ENCODE measurements at regions not wholly inside any gene's neighbourhood (a gene's known extent, or its start where the extent isn't known, plus 50 kb on each side); places are given as distances from the start of the nearest gene placed in this dataset.

GRCh38 chr4:181043486-181043885 is 1199.7 kb upstream of the TENM3 start:
- Mint-ChIP-seq H3K36me3 (ENCODE audit: insufficient read depth, unreplicated experiment) (no peaks in the 10 kb centered on the region), H3K27ac (ENCODE audit: unreplicated experiment) (no peak overlapping the region), H3K4me3 (ENCODE audit: unreplicated experiment) (no peak overlapping the region), H3K9me3 (ENCODE audit: unreplicated experiment) (no peaks in the 10 kb centered on the region), H3K27me3 (ENCODE audit: insufficient read depth, unreplicated experiment) (no peaks in the 10 kb centered on the region), H3K4me1 (ENCODE audit: low read depth, unreplicated experiment) (no peaks in the 10 kb centered on the region)
- POLR2A ChIA-PET, result no interaction called here
- BruUV-seq (replicated peaks), result no TSS peak
- H3K9me3 ChIP-seq, result no peaks in the 10 kb centered on the region
- H3K4me3 ChIP-seq (ENCODE audit: low read depth, low read length), result no peak overlapping the region
- no peak for TF ChIP-seq CTCF (IDR thresholded peaks at IDR 0.05; ENCODE audit: insufficient read depth in 1 of 2, low read depth in 1 of 2, low read length in 1 of 2, severe bottlenecking in 1 of 2, unreplicated experiment in 1 of 2)
- H3K36me3 ChIP-seq (ENCODE audit: control insufficient read depth, insufficient read depth, low read length), result no peaks in the 10 kb centered on the region
- intact Hi-C loops (cut with micrococcal nuclease; ENCODE audit: unreplicated experiment), result no loop called here
- CTCF ChIA-PET, result no interaction called here
- no peaks in the 10 kb centered on the region for H3K4me1 ChIP-seq
- H3K27me3 ChIP-seq (replicated peaks; ENCODE audit: control insufficient read depth, insufficient read depth, low read length), result no peaks in the 10 kb centered on the region
- no peak for DNase-seq

- Histone ChIP-seq H3K27me3 (replicated peaks; ENCODE audit: control insufficient read depth, insufficient read depth, low read length) (no peaks in the 10 kb centered on the region), H3K4me1 (no peaks in the 10 kb centered on the region), H3K36me3 (ENCODE audit: control insufficient read depth, insufficient read depth, low read length) (no peaks in the 10 kb centered on the region), H3K4me3 (ENCODE audit: low read depth, low read length) (no peak overlapping the region), H3K9me3 (no peaks in the 10 kb centered on the region)
- no peak overlapping the region for H3K27ac Mint-ChIP-seq (ENCODE audit: unreplicated experiment)
- BruUV-seq (replicated peaks), result no TSS peak
- no peaks in the 10 kb centered on the region for H3K36me3 Mint-ChIP-seq (ENCODE audit: insufficient read depth, unreplicated experiment)
- H3K4me1 Mint-ChIP-seq (ENCODE audit: low read depth, unreplicated experiment), result no peaks in the 10 kb centered on the region
- no peak overlapping the region for H3K4me3 Mint-ChIP-seq (ENCODE audit: unreplicated experiment)
- ChIA-PET POLR2A (no interaction called here), CTCF (no interaction called here)
- intact Hi-C loops (cut with micrococcal nuclease; ENCODE audit: unreplicated experiment), result no loop called here
- no peaks in the 10 kb centered on the region for H3K27me3 Mint-ChIP-seq (ENCODE audit: insufficient read depth, unreplicated experiment)
- no peak for DNase-seq
- no peaks in the 10 kb centered on the region for H3K9me3 Mint-ChIP-seq (ENCODE audit: unreplicated experiment)
- TF ChIP-seq CTCF (IDR thresholded peaks at IDR 0.05; ENCODE audit: insufficient read depth in 1 of 2, low read depth in 1 of 2, low read length in 1 of 2, severe bottlenecking in 1 of 2, unreplicated experiment in 1 of 2), result no peak
Measured at GRCh38 chr4:181046809-181047208, 1196.4 kb upstream of the TENM3 start.

- intact Hi-C loops (cut with micrococcal nuclease; ENCODE audit: unreplicated experiment), result no loop called here
Measured at GRCh38 chr4:181051931-181052330, 1191.3 kb upstream of the TENM3 start.

More at GRCh38 chr4:181051931-181052330, 1191.3 kb upstream of the TENM3 start:
- Histone ChIP-seq H3K9me3 (no peaks in the 10 kb centered on the region), H3K4me1 (no peaks in the 10 kb centered on the region), H3K36me3 (ENCODE audit: control insufficient read depth, insufficient read depth, low read length) (no peaks in the 10 kb centered on the region), H3K27me3 (replicated peaks; ENCODE audit: control insufficient read depth, insufficient read depth, low read length) (no peaks in the 10 kb centered on the region), H3K4me3 (ENCODE audit: low read depth, low read length) (no peak overlapping the region)
- Mint-ChIP-seq H3K4me3 (ENCODE audit: unreplicated experiment) (no peak overlapping the region), H3K27me3 (ENCODE audit: insufficient read depth, unreplicated experiment) (peaks cover 4% of the 10 kb centered on the region), H3K9me3 (ENCODE audit: unreplicated experiment) (no peaks in the 10 kb centered on the region), H3K27ac (ENCODE audit: unreplicated experiment) (no peak overlapping the region), H3K4me1 (ENCODE audit: low read depth, unreplicated experiment) (no peaks in the 10 kb centered on the region), H3K36me3 (ENCODE audit: insufficient read depth, unreplicated experiment) (no peaks in the 10 kb centered on the region)
- no peak for DNase-seq
- ChIA-PET POLR2A (no interaction called here), CTCF (no interaction called here)
- no TSS peak for BruUV-seq (replicated peaks)
- TF ChIP-seq CTCF (IDR thresholded peaks at IDR 0.05; ENCODE audit: insufficient read depth in 1 of 2, low read depth in 1 of 2, low read length in 1 of 2, severe bottlenecking in 1 of 2, unreplicated experiment in 1 of 2), result no peak

All from Caco-2 (cell line).